IPS-20b (cell line): ENCODE measurements at regions not wholly inside any gene's neighbourhood (a gene's known extent, or its start where the extent isn't known, plus 50 kb on each side); places are given as distances from the start of the nearest gene placed in this dataset.

Experiments used
- H3K27ac ChIP-seq: one replicate; pipeline ENCODE4 v1.5.1; 2013; ENCODE audit warnings: low read length
- H3K27me3 ChIP-seq: 2 replicates; pipeline ENCODE4 v1.6.1; 2013; ENCODE audit warnings: mild to moderate bottlenecking, low read length, inconsistent platforms; ENCODE audit not compliant: insufficient read depth
- H3K36me3 ChIP-seq: 2 replicates; pipeline ENCODE4 v1.6.1; 2013; ENCODE audit warnings: low read depth, mild to moderate bottlenecking, inconsistent platforms, low read length, moderate library complexity; ENCODE audit not compliant: insufficient read depth
- H3K4me1 ChIP-seq: 2 replicates; pipeline ENCODE4 v1.6.1; 2013; ENCODE audit warnings: mild to moderate bottlenecking, control low read depth, inconsistent platforms, low read length, moderate library complexity; ENCODE audit not compliant: insufficient read depth
- H3K4me3 ChIP-seq: 2 replicates; pipeline ENCODE4 v1.5.1; 2013; ENCODE audit warnings: mild to moderate bottlenecking, low read length, inconsistent platforms
- H3K9ac ChIP-seq: 2 replicates; pipeline ENCODE4 v1.6.1; 2013; ENCODE audit warnings: low read depth, mild to moderate bottlenecking, inconsistent platforms, low read length, moderate library complexity
- H3K9me3 ChIP-seq: 2 replicates; pipeline ENCODE4 v1.6.1; 2013; ENCODE audit warnings: mild to moderate bottlenecking, low read depth, low read length, inconsistent platforms; ENCODE audit not compliant: insufficient read depth

DNA sequence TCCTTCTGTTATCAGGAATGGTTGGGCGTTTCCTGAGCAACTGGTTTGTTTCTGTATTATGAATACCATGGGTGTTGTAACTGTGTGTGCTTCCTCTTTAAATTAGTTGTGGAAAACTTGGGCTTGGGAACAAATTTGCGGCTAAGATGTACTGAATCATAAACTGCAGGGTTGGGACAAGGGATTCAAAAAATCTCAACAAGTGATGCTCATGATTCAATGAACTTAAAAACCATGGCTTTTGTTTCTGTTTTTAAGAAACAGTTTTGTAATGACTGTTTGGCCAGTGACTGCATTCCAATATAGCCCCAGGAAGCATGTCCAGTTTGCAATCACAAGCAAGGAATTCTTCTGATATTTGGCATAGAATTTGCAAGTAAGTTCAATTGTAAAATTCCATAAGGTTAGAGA lies 657.5 kb upstream of the WWC1 start:
- H3K9me3 ChIP-seq, result no peaks in the 10 kb centered on the region
- H3K36me3 ChIP-seq, result no peaks in the 10 kb centered on the region
- H3K27me3 ChIP-seq, result no peaks in the 10 kb centered on the region
- H3K27ac ChIP-seq, result no peak overlapping the region
- no peak overlapping the region for H3K9ac ChIP-seq
- H3K4me3 ChIP-seq, result no peak overlapping the region
- no peaks in the 10 kb centered on the region for H3K4me1 ChIP-seq

DNA sequence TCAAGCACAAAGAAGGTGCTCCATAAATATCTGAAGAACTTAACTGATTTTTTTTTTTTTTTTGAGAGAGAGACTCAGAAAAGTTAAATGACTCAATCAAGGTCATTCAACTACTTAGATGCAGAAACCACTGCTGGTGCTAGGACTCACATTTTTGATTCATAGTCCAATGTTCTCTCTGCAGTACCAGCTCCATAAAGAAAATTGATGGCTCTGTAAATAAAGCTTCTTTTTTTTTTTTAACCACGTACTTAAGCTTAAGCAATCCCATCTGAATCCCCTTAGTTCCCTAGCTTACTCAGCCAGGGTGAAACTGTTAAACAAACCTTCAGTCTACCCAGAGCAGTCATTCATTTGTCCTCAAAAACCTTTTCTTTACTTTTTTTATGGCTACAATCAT lies 657.0 kb upstream of the WWC1 start:
- H3K4me1 ChIP-seq, result no peaks in the 10 kb centered on the region
- H3K27me3 ChIP-seq, result no peaks in the 10 kb centered on the region
- H3K9ac ChIP-seq, result no peak overlapping the region
- no peak overlapping the region for H3K27ac ChIP-seq
- H3K9me3 ChIP-seq, result no peaks in the 10 kb centered on the region
- H3K4me3 ChIP-seq, result no peak overlapping the region
- no peaks in the 10 kb centered on the region for H3K36me3 ChIP-seq

DNA sequence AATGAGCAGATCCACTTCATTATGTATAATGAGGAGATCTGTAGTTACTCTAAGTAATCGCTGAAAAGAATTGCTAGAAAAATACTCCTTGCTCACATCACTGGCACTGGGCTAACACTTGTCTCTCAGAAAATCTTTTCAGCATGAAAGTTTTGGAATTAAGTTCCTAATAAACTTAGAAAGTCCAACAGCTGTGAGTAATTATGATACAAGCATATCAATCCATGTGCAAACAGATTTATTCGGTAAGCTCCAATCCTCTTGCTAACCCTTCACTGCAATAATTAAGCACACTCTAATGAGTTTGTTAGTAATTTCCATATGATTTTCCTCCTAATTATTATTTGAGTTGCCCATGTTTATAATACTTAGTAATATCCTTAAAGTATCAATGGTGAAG lies 652.6 kb upstream of the WWC1 start:
- no peak overlapping the region for H3K27ac ChIP-seq
- H3K9ac ChIP-seq, result no peak overlapping the region
- H3K4me3 ChIP-seq, result no peak overlapping the region
- no peaks in the 10 kb centered on the region for H3K27me3 ChIP-seq
- H3K4me1 ChIP-seq, result no peaks in the 10 kb centered on the region
- H3K9me3 ChIP-seq, result no peaks in the 10 kb centered on the region
- H3K36me3 ChIP-seq, result no peaks in the 10 kb centered on the region

DNA sequence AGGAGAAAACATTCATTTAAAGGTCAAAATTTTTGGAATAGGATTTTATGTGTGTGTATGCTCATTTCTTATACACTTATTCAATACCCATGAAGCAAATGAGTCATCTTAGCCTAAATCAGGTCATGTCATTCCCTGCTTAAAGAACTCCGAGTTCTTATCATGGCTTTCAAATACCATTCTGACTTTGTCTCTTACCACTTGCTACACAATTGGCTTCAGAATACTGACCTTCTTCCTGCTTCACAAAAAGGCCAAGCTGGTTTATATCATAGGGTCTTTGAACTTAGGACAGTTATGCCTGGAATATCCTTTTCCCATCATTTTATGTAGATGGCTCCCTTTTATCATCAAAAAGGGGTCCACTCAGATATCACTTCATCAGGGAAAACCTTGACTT lies 652.2 kb upstream of the WWC1 start:
- Histone ChIP-seq H3K27me3 (no peaks in the 10 kb centered on the region), H3K9ac (no peak overlapping the region), H3K4me3 (no peak overlapping the region), H3K27ac (no peak overlapping the region), H3K9me3 (no peaks in the 10 kb centered on the region), H3K4me1 (no peaks in the 10 kb centered on the region), H3K36me3 (no peaks in the 10 kb centered on the region)

DNA sequence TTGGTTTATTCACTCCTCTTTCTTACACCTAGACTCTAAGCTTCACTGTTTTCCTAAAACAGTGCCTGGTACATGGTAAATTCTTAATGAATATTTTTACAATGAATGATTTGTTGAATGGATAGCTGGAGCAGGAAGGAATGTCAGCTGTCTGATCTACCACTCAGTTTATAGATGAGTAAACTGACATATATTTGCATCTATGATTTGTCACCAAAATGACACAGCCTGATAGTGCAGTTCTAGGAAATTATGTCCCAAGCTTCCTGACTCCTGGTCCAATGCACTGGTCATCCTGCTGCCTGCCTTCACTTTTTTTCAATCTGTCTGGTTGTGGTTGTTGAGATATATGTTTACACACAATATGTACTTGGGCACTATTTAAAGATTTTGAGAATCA lies 651.7 kb upstream of the WWC1 start:
- H3K9ac ChIP-seq, result no peak overlapping the region
- no peaks in the 10 kb centered on the region for H3K27me3 ChIP-seq
- H3K4me1 ChIP-seq, result no peaks in the 10 kb centered on the region
- no peaks in the 10 kb centered on the region for H3K36me3 ChIP-seq
- H3K4me3 ChIP-seq, result no peak overlapping the region
- H3K27ac ChIP-seq, result no peak overlapping the region
- H3K9me3 ChIP-seq, result no peaks in the 10 kb centered on the region

DNA sequence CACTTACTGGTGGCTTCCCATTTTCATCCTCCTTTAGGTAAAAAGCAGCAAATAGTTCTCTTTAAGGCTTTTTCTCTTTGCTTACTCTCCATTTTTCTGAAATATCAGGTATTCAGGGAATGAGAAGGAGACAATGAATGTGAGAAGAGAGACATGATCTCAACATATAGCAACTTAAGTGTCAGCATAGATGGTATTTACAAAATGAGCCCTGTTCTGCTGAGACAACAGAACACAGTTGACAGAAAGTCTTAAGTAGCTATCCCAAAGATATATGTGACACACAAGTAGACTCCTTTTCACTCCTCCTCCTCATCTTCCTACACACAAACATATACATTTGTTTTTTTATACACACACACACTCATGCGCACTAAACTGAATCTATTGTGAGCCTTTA lies 649.3 kb upstream of the WWC1 start:
- H3K9ac ChIP-seq, result no peak overlapping the region
- H3K4me1 ChIP-seq, result no peaks in the 10 kb centered on the region
- no peak overlapping the region for H3K4me3 ChIP-seq
- H3K27me3 ChIP-seq, result no peaks in the 10 kb centered on the region
- H3K27ac ChIP-seq, result no peak overlapping the region
- no peaks in the 10 kb centered on the region for H3K9me3 ChIP-seq
- H3K36me3 ChIP-seq, result no peaks in the 10 kb centered on the region

DNA sequence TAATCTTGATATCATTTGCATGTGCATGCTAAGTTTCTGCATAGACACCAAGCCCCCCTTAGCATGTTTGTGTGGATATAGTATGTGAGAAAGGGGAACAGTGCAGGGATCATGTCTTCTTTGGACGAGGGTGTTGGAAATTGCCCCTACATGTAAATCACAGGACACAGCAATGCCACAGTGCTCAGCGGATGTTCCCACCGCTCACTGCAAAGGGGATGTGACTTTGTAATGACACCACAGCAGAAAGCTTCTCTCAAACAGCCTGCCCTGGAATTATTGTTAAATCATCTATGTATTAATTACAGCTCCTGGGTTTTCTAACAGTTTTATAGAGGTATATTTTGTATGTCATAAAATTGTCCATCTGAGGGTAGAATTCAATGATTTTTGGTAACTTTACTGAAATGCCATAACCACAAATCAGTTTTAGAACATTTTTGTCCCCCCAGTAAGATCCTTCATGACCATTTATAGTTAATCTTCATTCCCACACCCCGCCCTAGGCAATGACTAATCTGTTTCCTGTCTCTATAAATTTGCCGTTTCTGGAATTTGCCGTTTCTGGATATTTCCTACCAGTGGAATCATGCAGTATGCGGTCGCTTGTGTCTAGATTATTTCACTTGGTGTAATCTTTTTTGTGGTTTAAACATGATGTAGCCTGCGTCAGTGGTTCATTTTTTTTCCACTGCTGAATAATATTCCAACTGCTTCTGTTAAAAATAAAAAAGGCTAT lies 648.5 kb upstream of the WWC1 start:
- Histone ChIP-seq H3K9me3 (no peaks in the 10 kb centered on the region), H3K4me3 (no peak overlapping the region), H3K27ac (no peak overlapping the region), H3K9ac (no peak overlapping the region), H3K4me1 (no peaks in the 10 kb centered on the region), H3K36me3 (no peaks in the 10 kb centered on the region), H3K27me3 (no peaks in the 10 kb centered on the region)

DNA sequence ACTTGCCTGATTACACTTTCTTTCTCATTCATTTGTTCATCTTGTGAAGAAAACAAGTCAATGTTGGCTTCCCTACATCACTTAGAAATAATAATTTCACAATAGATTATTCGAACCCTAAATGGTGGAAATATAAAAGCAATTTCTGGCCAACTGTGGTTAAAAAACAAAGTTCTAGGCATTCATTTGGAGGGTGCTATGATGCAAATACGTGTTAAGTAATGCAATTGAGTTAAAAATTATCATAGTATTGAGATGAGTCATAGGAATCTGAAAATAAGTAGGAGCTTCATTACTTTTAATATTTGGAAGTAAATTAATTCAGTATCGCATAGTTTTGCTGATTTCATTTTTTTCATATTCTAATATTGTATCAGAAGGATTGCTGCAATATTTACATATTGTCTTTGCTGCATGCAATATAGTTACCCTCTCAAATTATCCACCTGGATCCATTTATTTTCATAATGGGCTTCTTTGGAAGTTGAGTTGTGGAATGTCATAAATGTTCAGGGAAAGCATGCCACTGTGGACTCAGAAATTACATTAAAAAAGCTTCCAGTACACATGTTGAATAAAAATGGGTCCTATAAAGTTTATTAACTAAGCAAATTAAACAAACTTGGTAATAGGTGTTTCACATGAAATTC lies 647.7 kb upstream of the WWC1 start:
- H3K27ac ChIP-seq, result no peak overlapping the region
- H3K36me3 ChIP-seq, result no peaks in the 10 kb centered on the region
- no peaks in the 10 kb centered on the region for H3K4me1 ChIP-seq
- H3K27me3 ChIP-seq, result no peaks in the 10 kb centered on the region
- H3K9ac ChIP-seq, result no peak overlapping the region
- H3K4me3 ChIP-seq, result no peak overlapping the region
- no peaks in the 10 kb centered on the region for H3K9me3 ChIP-seq

DNA sequence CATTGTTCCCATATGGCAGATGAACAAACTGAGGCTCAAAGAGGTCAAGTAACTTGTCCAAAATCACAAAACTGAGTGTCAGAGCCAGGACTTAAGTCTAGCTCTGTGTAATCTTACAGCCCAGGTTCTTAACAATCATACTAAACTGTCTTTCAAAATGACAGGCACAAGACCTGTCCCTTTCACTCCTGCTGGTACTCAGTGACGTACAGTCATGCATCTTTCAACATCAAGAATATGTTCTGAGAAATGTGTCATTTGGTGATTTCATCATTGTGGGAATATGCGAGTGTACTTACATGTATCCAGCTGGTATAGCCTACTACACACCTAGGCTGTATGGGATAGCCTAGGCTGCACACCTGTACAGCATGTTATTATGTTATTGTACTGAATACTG lies 646.8 kb upstream of the WWC1 start:
- Histone ChIP-seq H3K4me3 (no peak overlapping the region), H3K36me3 (no peaks in the 10 kb centered on the region), H3K9ac (no peak overlapping the region), H3K27ac (no peak overlapping the region), H3K4me1 (peaks cover 4% of the 10 kb centered on the region), H3K9me3 (no peaks in the 10 kb centered on the region), H3K27me3 (no peaks in the 10 kb centered on the region)

DNA sequence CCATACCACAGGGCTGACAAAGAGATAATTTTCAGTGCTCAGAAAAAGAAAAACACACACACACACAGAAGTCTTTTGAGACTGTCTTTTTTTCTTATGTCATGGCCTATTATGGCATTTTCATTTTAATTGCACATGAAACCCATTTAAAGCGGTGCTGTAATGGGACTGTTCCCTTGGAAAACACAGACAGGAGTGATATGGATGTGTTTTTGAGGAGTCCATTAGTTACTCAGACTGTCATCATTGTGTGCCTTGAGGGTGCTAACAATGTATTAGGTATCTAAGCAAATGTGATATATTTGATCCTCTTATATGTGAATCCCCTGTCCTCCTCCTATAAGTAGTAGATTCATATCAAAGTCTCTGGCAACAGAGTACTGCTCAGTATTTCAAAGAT lies 642.0 kb upstream of the WWC1 start:
- H3K4me1 ChIP-seq, result peaks cover 8% of the 10 kb centered on the region
- H3K27ac ChIP-seq, result no peak overlapping the region
- H3K9me3 ChIP-seq, result no peaks in the 10 kb centered on the region
- H3K36me3 ChIP-seq, result no peaks in the 10 kb centered on the region
- no peak overlapping the region for H3K4me3 ChIP-seq
- no peaks in the 10 kb centered on the region for H3K27me3 ChIP-seq
- no peak overlapping the region for H3K9ac ChIP-seq

DNA sequence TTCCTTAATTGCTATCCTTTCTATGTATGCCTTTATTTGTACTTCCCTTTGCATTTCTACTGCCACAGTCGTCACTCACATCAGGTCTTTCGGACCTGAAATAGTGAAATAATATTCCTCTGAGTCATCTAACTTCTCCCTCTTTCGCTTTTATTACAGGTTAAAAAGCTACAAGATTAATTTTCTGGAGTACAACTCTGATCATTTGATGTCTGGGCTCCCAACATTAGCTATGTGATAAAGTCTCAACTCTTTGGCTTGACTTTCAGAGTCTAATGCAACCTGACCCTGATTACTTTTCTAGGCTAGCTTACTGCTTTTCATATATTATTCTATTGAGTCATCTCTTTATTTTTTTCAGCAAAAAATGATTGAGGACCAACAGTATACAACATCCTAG lies 638.8 kb upstream of the WWC1 start:
- Histone ChIP-seq H3K27me3 (no peaks in the 10 kb centered on the region), H3K9me3 (no peaks in the 10 kb centered on the region), H3K9ac (no peak overlapping the region), H3K4me3 (no peak overlapping the region), H3K36me3 (no peaks in the 10 kb centered on the region), H3K27ac (no peak overlapping the region), H3K4me1 (peaks cover 8% of the 10 kb centered on the region)

DNA sequence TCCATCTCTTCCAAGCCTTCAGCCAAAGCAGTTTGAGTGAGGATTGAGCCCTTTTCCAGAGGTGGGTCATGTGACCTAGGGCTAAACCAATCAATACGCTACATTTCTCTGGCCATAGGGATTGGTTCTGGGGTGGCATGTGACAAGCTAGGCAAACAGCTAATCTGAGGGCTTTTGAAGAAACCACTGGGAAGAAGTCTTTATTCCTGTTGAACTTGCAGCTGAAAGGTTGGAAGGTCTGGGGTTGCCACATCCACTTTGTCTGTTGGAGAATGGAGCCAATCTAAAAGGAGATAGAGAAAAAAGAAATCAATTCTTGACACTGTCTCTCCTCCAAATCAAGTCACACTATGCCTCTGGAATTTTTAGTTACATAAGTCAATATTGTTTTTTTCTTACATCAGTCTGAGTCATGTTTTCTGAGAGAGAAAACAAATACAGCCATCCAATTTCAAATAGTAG lies 637.8 kb upstream of the WWC1 start:
- peaks cover 8% of the 10 kb centered on the region for H3K4me1 ChIP-seq
- no peak overlapping the region for H3K9ac ChIP-seq
- H3K27ac ChIP-seq, result no peak overlapping the region
- H3K36me3 ChIP-seq, result no peaks in the 10 kb centered on the region
- no peak overlapping the region for H3K4me3 ChIP-seq
- H3K27me3 ChIP-seq, result no peaks in the 10 kb centered on the region
- no peaks in the 10 kb centered on the region for H3K9me3 ChIP-seq
